GM04504 (cell line): ENCODE measurements at regions not wholly inside any gene's neighbourhood (a gene's known extent, or its start where the extent isn't known, plus 50 kb on each side); places are given as distances from the start of the nearest gene placed in this dataset.

Experiments used
- DNase-seq: peaks from one replicate; pipeline ENCODE4 v3.0.0-alpha.2; 2012; ENCODE audit warnings: low read depth

DNA sequence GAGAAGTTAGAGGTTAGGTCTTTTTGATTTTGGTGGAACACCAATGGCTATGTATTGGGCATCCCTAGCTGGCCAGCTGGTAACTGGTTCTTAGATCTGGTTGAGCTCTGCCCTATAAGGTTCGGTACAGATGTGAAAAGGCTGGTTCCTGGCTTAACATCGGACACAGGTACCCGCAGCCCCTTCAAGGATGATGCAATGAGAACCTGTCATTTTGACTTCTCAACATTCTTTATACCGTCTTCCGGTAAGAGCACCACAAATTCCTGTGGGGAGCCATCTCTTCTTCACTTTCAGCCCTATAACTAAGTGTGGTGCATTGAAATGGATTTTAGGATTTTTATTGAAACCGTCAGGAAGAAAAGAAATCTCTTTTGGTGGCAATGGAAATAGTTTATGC lies 222.8 kb downstream of the ADAMTS9 start:
- no peak for DNase-seq

DNA sequence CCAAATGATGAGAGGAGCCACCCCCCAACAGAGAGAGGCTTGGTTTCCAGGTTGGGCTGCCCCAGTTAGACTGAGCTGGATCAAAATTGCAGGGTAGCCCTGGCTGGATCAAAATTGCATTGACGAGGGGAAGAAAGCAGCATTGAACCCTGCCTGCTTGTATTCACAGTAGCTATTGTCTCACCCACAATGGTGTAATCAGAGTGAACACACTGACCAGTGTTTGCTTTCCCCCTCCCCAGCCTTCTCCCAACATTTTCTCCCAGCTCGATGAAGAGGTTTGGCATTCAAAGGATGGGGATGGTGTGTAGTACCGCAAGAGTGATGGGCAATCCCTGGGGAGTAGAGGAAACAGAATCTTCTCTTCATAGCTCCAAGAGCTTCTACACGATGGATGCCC lies 223.8 kb downstream of the ADAMTS9 start:
- DNase-seq: no peak

DNA sequence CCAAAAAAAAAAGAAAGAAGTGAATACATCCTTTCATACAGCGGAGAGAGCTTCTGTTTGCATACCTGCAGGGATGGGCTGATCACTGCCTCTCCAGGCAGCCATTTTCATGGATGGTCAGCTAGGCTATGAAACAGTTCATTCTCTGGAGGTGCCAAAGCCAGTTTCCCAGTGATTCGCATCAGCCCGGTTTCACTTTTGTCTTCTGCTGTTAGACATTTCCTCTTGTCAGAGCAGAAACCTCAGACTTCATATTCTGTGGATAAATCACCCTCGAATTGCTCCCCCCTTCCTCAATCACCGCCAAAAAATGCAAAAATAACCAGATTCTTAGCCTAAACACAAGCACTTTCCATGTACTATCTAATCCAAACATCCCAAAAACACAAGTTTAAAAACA lies 225.6 kb downstream of the ADAMTS9 start:
- peak; percentile 69 for DNase-seq

DNA sequence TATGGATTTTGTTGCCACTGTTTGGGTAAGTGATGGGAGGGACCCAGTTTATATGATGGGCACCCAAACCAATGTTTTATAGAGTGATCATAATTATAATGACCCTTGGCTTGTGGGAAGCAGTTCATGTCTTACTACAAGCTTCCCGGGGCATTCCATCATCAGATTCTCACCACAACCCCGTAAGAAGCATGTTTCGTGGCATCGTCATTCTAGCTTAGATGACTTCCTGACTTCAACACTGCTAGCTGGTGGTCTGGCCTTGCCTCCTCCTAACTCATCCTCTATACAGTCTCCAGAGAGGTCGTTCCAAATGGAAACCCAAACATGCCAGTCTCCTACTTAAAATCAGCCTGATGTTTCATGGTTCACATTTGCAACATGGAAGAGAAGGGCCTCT lies 226.9 kb downstream of the ADAMTS9 start:
- peak; percentile 70 for DNase-seq

DNA sequence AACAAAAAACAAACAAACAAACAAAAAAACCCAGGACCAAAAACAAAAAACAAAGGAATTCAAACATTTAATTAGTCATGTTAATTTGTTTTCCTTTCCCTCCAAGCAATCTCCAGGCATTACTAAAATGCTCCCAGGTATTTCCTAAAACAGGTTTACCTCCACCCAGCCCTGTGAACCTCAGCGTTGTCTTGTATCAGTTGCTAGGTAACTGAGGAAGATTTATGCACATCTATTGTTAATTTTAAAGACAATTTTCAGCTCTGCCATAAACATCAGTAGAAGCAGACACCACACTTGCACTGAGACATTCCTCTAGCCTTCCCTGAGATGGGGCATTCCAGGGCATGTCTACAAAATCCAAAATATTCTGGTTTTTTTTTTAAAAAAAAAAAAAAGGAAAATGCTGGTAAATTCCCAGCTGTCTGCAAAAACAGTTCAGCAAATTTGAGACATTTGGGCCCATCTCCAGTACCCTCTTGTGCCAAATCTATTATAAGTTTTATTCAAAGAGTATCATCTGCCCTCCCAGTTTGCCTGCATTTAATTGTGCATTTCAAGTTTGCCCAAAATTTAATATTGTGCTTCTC lies 227.6 kb downstream of the ADAMTS9 start:
- DNase-seq: no peak

DNA sequence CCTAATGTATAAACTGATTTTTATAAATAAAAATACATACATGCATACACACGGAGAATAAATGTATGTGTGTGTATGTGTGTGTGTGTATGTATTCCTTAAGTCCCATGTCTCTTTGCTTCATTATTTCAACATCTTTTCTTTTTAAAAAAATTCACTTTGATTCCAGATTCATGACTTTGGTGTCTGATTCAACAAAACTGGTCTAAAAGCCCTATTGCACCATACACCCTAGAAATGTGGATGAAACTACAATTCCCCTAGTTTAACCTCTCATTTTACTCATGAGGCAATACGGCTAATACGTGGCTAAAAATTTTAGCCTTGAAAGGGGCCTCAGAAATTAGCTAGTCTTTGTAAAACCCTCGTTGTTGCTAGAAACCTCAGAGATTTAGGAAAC lies 228.1 kb downstream of the ADAMTS9 start:
- DNase-seq: peak; percentile 35

DNA sequence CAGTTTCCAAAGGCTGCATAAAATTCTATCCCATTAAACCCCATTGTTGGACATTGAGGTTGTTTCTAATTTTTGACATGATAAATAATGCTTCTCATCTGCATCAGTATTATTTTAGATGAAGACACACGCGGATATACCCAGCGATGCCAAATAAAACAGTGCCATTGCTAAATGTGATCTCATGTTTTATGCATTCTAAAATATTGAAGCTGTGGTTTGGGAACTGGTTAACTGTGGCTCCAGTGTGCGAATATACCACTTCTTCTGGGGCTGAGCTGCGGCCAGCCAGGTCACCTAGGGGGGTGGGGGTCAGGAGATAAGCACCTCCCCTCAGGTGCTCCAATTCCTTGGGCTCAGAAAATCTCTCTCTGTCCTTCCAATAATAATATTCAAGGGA lies 230.0 kb downstream of the ADAMTS9 start:
- DNase-seq: no peak

DNA sequence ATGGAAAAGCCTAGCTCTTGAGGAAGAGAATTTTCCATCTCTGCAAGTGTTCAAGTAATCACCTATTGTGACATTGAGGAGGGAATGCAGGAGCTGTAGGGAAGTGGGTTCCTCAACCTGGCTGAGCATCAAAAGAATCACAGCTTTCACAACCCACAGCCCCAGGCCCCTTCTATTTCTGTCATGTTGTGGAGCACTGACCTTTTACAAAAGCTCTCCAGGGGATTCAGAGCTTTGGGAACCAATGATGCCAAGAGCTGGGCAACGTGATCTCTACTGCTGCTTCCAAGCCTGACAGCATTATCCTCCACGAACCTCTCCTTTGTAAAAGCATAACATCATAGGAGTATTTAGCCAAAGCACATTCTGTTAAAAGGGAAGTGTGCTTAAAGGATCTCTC lies 231.1 kb downstream of the ADAMTS9 start:
- no peak for DNase-seq

DNA sequence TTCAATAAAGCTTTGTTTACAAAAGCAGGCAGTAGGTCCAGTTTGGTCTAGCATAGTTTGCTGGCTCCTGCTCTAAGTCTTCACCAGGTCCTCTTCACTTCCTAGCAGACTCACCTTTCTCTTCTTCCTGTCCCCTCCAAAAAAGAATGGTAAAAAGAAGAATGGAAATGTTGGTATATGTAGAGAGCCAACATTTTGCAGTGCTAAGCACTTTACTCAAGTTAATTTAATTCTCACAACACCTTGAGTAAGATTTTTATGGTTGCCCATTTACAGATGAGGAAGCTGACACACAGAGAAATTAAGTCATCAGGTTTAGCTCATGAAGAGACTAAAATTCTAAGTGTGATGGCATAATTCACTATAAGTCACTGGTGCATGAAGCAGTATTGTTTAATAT lies 230.1 kb upstream of the PRICKLE2 start:
- no peak for DNase-seq

DNA sequence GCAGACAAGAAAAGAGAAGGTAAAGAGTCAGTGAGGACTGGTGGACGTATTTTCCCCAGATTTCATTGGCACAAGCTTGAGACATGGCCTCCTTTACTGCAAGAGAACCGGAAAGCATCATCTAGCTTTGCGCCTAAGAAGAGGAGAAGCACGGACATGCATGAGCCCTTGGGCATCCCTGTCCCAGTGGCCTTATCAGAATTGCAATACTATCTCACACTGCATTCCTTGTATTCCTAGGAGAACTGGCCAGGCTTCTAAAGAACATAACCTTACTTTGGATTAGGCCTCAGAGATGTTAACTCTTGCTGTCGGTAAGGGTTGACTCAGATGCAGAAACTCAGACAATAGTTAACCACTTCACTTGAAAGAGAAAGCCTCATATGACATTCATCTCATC lies 229.5 kb upstream of the PRICKLE2 start:
- no peak for DNase-seq

DNA sequence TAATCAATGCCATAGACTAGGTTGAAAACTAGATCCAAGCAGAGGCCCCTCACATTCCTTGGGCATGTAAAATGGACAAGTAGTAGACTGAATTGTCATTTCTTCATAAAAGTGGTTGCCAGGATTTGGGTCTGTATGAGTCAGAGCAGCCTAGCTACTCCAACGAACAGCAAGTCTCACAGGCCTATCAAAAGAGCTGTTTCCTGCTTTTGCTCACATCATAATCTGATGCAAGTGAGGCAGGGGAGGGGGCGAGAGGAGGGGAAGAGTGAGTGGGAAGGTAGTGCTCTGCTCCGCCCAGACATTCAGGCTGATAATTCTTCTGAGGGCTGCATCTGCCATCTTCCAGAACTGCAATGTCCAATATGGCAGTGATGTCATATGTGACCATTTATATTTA lies 228.9 kb upstream of the PRICKLE2 start:
- DNase-seq: peak; percentile 32

DNA sequence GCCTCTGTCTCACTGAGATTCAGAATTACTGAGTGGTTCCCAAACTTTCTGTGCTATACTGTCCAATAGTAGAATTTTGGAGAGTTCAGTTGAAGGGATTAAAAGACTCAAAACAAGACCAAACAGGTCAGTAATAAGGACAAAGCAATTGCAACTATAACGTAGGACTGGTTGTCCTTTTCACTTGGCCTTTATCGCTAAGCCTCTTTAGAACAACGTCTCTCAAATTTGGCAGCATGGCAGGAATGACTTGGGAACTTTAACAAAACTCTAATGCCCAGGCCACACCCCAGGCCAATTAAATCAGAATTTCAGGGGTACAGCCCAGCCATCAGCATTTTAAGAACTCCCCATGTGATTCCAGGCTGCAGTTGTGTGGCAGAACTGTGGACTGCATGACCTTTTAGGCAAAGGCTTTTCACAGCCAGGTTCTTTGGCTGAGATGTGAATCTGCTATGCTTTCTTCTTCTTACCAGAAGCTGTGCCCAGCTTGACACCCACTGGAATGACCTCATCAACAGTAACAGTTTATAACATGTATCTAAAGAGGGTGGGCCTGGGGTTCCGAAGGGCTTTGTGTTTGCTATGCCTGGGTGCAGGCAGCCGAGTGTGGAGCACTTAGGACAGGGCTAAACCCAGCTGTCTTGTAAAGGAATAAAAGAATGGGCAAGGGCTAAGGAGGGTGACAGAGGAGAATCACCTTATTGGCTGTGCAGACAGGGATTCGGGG lies 226.2 kb upstream of the PRICKLE2 start:
- no peak for DNase-seq

DNA sequence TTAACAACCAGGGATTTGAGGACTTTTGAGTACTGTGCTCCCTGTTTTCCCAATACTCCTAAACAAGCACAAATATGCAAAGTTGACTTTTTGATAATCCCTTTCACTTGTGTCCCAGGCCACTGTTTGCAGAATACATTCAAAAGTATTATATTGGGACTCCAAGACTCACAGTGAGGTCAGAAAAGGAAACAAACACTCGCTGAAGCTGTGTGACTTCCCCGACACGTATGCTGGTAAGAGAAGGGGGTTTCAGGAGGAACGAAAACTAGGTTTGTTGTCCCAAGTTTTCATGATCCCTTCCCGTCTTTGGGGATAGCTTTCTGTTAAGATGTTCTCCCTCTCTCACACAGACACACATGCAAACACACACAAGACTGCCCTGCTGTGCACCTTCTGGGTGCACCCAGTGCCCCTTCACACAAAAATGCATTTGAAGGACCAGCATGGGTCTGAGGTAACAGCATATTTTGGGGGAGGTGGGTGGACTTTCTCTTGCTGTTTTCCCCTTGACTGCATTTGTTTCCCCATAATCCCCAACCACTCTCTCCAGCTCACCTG lies 225.2 kb upstream of the PRICKLE2 start:
- DNase-seq: no peak

DNA sequence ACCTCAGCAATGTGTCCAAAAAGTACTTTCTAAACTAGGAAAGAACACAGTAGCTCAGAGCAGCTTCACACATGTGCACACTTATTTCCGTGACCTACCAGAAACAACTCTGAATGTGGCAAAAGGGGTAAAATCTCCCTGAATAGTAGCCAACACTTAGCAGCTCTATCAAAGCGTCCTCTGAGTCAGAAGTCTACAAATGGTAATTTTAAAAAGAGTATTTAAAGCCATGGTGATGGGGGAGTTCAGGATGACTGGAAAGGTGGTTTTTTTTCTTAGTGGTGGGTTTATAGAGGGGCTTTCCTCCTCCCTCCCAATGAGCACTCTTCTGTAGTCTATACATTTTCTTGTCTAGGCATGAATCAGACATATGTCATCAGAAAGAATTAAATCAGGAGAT lies 223.8 kb upstream of the PRICKLE2 start:
- DNase-seq: no peak

DNA sequence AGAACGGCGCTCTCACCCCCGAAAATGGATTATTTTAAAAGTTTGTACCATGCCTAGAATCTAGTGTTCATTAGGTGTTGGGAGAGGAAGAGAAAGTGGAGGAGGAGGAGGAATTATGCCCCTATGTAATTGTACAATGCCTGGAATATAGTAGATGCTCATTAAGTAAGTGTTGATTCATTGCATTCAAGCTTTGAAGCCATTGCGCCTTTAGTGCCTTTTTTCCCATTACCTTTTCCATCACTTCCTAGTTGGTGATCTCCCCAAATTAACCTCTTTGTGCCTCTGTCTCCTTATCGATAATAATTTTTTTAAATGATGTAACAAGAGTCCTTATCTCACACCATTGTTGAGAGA lies 220.7 kb upstream of the PRICKLE2 start:
- no peak for DNase-seq

DNA sequence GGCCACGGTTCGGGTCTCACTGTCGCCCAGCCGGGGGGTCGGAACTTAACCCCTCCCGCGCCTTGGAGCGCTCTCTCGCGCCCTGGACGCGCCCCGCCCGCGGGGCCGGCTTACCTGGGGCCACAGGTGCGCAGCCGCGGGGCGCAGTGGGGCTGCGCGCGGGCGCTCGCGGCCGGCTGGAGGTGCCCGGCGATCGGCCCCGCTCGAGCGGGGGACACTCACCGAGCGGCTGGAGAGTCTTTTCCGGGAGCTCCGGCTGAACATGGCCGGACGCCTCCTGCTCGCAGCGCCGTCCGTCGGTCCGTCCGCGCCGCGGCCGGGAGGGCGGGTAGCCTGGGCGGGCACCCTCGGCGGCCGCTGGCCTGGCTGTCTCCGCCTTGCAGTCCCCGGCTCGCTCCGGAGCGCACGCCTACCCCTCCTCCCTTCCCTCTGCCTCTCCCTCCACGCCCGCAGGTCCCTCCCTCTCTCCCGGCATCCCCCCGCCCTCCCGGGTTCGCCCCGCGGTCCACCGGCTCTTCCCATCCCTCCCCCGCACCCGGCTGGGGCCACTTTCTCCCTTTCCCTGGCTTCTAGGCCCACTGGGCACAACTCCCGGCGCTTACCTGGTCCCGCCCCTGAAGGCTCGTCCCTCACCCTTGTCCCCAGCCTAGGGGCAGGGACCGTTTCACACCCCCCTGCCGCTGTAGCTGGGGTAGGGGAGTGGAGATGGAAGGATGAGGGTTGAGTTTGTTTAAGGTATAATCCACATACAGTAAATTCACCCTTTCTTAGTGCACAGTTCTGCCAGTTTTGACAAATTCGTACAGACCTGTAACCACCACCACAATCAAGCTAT lies 220.1 kb upstream of the PRICKLE2 start:
- no peak for DNase-seq

DNA sequence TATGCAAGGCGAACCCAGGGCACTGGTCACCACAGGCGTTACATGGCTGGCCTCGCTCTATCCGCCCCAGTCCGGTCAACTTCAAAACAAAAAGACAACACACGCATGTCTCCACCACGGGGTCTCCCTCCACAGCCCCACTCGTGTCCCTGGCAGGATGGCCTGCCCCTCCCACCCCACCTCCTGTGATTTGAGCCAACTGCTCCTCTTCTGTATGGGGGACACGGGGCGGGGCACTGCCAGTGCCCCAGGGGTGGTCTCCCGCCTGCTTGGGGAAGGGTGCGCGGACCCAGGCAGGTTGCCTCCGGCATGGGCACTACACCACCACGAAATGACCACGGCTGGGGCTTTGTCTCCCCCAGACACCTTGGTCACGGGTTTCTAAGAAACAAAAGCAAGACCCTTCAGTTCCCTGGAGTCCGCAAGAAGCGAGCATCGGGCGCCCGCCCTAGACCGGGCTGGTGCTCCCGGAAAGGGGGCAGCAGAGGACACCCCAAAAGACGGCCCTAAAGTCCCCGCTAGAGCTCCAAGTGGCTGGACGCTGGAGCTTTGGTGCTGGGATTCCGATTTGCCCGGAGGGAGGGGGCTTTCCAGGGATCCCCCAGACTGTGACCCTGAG lies 219.3 kb upstream of the PRICKLE2 start:
- DNase-seq: no peak

DNA sequence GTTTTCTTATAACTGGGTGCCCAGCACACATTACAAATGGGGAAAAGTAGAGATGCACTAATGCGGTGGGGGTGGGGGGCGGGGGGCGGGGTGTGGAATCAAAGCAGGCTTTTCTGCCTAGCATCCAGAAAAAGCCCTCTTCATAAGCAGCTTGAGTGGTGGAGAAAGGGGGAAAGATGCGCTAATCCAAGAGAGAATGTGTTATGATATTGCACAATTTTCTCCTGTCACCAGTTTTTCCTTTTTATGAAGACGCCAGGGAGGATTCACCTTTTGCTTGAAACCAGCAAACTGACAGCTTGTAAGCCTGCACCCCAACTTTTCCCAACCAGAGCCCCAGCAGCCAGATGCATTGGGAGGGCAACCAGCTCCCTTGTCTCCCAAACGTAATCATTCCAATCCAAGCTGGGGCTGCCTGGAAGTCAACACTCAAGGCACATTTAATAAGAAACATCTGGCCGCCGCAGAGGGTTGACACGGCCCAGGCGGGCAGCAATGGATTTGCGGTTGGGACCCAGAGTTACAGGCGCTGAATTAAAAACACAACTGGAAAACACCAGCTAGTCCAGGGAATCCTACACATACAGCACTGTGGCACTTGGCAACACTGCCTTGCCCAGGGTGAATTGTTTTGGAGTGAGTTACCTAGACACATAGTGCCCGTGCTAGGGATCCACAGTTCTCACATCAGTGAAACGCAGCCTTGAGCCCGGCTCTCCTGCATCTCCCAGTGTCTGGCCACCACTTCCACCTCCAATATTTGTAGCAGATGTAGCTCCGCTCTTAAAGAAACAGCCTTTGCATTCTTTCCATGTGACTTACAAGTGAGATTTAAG lies 218.5 kb upstream of the PRICKLE2 start:
- DNase-seq: peak; percentile 46

DNA sequence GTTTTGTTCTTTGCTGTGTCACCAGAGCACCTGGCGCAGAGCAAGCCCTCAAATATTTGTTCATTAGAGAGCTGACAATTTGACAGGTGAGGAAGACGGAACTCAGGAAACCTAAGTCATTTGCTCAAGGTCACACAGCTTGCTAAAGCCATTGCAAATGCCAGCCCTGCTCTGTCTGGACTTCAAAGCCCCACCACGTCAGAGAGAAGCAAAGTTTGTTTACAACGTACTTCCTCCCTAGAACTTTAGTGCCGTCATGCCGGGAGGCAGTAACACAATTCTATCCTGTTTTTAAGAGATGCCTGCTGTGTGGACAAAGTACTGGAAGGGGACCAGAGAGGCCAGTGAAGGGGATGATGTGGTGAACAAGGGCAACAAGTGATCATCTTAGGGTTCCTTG lies 216.6 kb upstream of the PRICKLE2 start:
- DNase-seq: no peak

DNA sequence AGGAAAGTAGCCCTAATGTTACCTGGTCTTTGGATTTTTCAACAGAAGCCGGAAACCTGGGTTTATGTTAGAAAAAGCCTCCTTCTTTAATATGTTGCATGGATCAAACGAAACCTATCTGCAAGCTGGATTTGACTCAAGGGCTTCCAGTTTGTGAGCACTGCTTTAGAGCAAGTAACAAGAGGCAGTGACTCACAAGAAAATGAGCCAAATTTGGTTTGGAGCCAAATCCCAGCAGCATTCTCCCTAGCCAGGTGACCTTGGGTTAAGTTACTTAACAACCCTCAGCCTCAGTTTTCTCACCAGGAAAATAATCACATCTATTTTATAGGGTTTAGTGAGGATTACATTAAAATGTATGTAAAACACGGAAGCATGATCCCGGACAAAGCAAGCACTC lies 215.2 kb upstream of the PRICKLE2 start:
- DNase-seq: peak; percentile 26

DNA sequence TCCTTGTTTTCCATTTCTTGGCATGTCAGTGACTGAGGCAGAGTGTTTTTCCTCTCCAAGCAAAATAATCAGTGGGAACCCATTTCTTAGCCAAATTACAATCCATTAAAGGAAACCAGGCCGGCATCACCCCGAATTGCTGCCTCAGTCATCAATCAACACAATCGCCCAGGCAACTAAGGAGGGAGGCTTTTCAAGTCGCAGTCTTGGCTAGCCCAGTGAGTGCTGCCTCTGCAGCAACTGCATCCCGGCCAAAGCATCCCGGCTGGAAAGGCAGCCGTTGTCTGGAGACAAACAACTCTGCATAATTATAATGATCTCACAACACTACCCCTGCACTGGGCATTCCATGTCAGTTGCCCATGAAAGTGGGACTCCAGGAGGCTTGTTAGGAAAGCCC lies 213.5 kb upstream of the PRICKLE2 start:
- no peak for DNase-seq

DNA sequence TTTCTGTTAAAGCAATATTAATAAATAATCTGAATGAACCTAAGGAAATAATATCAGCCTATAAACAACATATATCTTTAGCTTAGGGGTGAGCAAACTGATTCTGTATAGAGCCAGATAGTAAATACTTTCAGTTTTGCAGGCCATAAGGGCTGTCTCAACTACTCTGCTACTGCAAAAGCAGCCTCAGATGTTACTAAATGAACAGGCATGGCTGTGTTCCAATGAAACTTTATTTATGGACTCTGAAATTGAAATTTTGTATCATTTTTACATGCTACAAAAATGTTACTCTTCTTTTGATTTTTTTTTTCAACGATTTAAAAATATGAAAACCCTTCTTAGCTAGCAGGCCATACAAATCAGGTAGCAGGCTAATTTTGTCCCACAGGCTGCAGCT lies 212.8 kb upstream of the PRICKLE2 start:
- DNase-seq: no peak
